CD1c-positive myeloid dendritic cell (primary cell): ENCODE measurements at regions not wholly inside any gene's neighbourhood (a gene's known extent, or its start where the extent isn't known, plus 50 kb on each side); places are given as distances from the start of the nearest gene placed in this dataset.
"Not testable (repeated sequence)": the region's sequence is repeated elsewhere in the genome, so short reads cannot be mapped to it uniquely, and the experiment has no call there.

Experiments used
- DNase-seq: peaks from one replicate; pipeline ENCODE4 v3.0.0-alpha.2; 2016; ENCODE audit errors: extremely low spot score

GRCh38 chr10:31123946-31124345 lies 92.3 kb upstream of the ZNF438 start:
- no peak for DNase-seq

- DNase-seq, result no peak
Measured at GRCh38 chr10:31124852-31125251, 93.2 kb upstream of the ZNF438 start.

GRCh38 chr10:31125789-31126188 lies 94.1 kb upstream of the ZNF438 start:
- no peak for DNase-seq

- DNase-seq, result no peak
Measured at GRCh38 chr10:31126593-31126992, 94.9 kb upstream of the ZNF438 start.

GRCh38 chr10:31128536-31128935 lies 96.9 kb upstream of the ZNF438 start:
- DNase-seq, result no peak

GRCh38 chr10:31129271-31129670 lies 97.6 kb upstream of the ZNF438 start:
- no peak for DNase-seq

- no peak for DNase-seq
Measured at GRCh38 chr10:31129880-31130405, 98.3 kb upstream of the ZNF438 start.

- DNase-seq, result no peak
Measured at GRCh38 chr10:31130406-31130805, 98.7 kb upstream of the ZNF438 start.

GRCh38 chr10:31131251-31131650 lies 99.6 kb upstream of the ZNF438 start:
- DNase-seq, result no peak

GRCh38 chr10:31132681-31133244 lies 101.1 kb upstream of the ZNF438 start:
- no peak for DNase-seq

- no peak for DNase-seq
Measured at GRCh38 chr10:31133251-31133791, 101.7 kb upstream of the ZNF438 start.

- DNase-seq, result peak; percentile 55
Measured at GRCh38 chr10:31133792-31134310, 102.2 kb upstream of the ZNF438 start.

GRCh38 chr10:31134311-31134952 lies 102.8 kb upstream of the ZNF438 start:
- peak; percentile 65 for DNase-seq

- DNase-seq, result no peak
Measured at GRCh38 chr10:31135171-31135570, 103.5 kb upstream of the ZNF438 start.

- DNase-seq, result not testable (repeated sequence)
Measured at GRCh38 chr10:31135791-31136190, 104.1 kb upstream of the ZNF438 start.

- no peak for DNase-seq
Measured at GRCh38 chr10:31136386-31136785, 104.7 kb upstream of the ZNF438 start.

GRCh38 chr10:31136930-31137885 lies 105.5 kb upstream of the ZNF438 start:
- DNase-seq, result no peak

- DNase-seq, result no peak
Measured at GRCh38 chr10:31138026-31138553, 106.4 kb upstream of the ZNF438 start.

- DNase-seq, result no peak
Measured at GRCh38 chr10:31139497-31139896, 107.8 kb upstream of the ZNF438 start.

- DNase-seq, result no peak
Measured at GRCh38 chr10:31140716-31141115, 109.1 kb upstream of the ZNF438 start.

- DNase-seq, result no peak
Measured at GRCh38 chr10:31142026-31142425, 110.4 kb upstream of the ZNF438 start.
